ENCODE measurements at regions not wholly inside any gene's neighbourhood (a gene's known extent, or its start where the extent isn't known, plus 50 kb on each side); places are given as distances from the start of the nearest gene placed in this dataset.

DNA sequence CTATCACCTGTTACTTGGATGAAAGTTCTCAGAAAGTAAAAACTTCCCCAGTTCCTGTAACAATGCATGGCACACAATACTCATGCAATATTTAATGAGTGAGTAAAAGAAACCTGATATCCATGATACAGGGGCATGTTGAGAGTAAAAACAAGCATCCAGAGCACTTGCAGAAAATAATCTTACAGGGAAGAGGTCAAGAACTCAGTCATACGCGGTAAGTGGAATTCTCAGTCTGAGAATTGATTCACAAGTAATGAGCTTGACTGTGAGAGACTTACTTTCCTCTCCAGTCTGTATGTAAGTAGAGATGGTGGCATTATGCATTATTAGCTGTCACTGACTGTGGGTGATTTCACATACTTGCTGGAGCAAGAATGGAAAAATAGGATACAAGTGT lies 976.9 kb downstream of the BRINP3 start:
- FAIRE-seq: no peak

- FAIRE-seq: no peak
Observed at GRCh38 chr1:189510827-189511226, 966.8 kb downstream of the BRINP3 start.

- FAIRE-seq: no peak
Observed at GRCh38 chr1:189513091-189513490, 964.6 kb downstream of the BRINP3 start.

DNA sequence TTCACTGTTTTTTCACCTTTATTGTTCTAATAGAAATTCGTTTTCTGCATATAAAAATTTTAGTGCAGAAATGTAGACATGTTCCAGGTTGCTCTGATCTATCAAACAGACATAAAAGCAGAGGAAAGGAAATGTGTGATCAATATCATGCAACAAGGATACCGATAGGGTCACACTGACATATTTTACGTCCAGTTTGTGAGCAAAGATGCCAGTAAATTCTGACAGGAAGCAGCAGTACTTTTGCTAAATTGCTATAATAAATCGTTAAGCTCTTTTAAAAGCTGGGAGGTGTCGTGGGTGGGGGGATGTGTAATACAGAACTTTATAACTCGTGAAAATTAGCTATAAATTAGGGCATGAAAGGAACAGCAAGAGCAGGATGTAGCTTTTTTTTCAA lies 955.2 kb downstream of the BRINP3 start:
- no peak for FAIRE-seq

- no peak for FAIRE-seq
Observed at GRCh38 chr1:189524501-189524900, 953.2 kb downstream of the BRINP3 start.

- peak; percentile 99 for FAIRE-seq
Observed at GRCh38 chr1:189530162-189530561, 947.5 kb downstream of the BRINP3 start.

- FAIRE-seq: no peak
Observed at GRCh38 chr1:189538271-189538670, 939.4 kb downstream of the BRINP3 start.

- FAIRE-seq: no peak
Observed at GRCh38 chr1:189550498-189550897, 927.2 kb downstream of the BRINP3 start.

- no peak for FAIRE-seq
Observed at GRCh38 chr1:189563784-189564183, 913.9 kb downstream of the BRINP3 start.

DNA sequence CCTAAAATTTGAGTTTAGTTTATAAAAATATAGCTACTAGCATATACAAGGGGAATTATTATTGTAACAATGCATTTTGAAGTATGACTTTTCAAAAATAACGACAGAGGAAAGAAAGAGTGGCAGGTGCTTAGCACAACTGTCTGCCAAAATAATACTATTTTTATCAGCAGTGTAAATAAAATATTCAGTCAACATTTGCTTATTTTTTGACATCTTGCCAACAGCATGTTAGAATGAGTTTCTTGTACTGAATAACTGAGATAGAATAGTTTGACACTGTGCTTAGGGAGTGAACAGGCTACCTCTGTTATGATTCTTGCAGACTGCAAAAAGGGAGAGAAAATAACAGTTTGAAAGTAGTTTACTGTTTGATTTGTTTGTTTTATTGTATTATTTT lies 909.8 kb downstream of the BRINP3 start:
- FAIRE-seq: no peak

- FAIRE-seq: no peak
Observed at GRCh38 chr1:189596197-189596596, 881.5 kb downstream of the BRINP3 start.

DNA sequence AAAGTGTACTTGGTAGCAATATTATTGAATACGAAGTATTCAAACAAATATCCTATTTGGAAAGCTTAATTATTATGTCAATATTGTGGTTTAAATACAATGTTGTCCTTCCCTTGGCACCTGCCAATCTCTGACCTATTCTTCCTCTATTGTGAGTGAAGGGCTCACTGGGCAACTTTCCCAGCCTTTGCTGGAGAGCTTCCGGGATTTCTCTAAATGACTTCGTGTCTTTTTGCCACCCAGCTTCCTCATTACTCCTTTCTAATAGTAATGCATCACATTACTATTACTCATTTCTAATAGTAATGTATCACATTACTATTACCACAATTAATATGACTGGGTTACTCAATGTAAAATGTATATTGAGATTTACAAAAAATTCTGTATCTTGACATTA lies 880.6 kb downstream of the BRINP3 start:
- FAIRE-seq: no peak

DNA sequence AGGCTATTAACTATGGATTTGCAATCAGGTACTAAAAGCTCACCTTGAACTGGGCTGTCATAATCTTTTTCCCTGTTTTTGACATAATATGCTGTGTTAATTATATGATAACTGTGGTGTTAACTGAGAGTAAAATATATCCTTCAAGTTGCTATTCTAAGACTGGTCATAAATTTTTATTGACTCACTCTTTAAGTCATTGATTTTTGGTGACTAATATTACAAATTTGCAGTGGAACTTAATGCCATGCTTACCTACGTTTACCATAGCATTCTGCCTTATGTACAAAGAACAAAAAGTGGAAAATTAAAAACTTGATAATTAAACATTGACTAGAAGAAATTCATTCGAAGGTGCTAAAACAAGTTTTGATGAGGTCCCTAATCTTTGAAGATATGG lies 872.4 kb downstream of the BRINP3 start:
- FAIRE-seq: no peak

- FAIRE-seq: no peak
Observed at GRCh38 chr1:189606047-189606446, 871.6 kb downstream of the BRINP3 start.

GRCh38 chr1:189606795-189607476 lies 870.7 kb downstream of the BRINP3 start:
- no peak for FAIRE-seq

DNA sequence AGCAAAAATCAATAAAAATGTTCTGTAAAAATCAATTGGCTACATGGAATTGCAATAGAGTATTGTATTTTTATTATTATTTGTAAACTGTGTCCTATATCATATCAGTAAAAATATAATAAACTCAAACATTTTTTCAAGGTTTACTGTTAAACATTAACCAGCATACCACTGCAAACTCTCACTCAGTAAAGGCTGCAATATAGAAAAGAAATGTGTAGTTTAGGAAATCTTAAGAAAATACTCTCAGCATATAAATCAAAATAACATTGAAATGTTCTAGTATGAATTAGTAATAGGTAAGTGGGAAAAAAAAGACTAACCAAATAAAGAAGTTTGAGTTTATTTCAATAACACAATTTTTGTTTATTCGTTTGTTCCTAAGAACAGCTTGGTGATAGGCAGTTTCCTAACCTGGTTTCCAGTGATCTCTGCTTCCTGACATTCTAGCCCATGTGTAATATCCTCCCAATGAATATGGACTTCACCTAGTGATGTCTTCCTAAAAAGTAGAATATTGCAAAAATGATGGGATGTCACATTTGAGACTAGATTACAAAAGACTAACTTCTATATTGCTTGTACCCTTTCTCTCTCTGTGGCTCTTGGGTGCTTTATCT lies 870.1 kb downstream of the BRINP3 start:
- no peak for FAIRE-seq

GRCh38 chr1:189609167-189609566 lies 868.5 kb downstream of the BRINP3 start:
- no peak for FAIRE-seq

DNA sequence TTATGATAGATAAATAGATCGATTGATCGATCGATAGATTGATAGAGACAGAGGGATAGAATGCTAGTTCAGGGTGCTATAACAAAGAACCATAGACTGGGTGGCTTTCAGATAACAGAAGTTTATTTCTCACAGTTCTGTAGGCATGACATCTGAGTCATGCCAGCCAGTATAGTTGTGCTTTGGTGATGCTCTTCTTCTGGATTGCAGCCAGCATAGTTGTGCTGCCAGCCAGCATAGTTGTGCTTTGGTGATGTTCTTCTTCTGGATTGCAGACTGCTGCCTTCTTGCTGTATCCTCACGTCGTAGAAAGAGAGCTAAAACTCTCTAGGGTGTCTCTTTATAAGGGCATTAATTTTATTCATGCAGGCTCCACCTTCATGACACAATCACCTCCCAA lies 860.8 kb downstream of the BRINP3 start:
- FAIRE-seq: no peak

DNA sequence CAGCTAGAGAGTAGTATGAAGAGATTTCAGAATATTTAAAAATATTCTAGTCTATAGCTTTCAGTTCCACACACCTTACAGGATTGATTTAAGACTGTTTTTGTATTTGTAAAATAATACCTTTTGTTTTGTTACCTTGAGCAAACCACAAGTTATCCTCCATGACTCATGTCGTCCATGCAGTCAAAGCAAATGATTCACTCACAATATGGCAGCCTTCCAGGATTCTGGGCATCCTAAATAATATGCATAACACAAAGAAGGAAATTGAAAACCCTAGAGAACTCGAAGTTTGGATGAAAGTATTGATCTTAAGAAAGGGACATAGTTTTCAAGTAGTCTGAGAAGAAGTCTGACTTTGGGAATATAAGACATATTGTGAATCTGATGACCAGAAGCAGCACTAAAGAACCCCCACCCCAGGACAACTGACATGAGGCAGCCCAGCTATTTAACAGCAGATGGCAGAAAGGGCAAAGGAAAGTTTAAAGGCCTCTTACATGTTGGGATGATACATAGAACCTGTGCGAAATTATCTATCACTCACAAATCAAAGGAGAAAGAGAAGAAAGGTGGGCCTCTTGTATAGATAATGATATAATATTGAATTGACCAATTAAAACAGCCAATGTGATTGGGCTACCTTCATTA lies 857.9 kb downstream of the BRINP3 start:
- peak; percentile 33 for FAIRE-seq

GRCh38 chr1:189620471-189620870 lies 857.2 kb downstream of the BRINP3 start:
- no peak for FAIRE-seq

GRCh38 chr1:189623336-189623735 lies 854.3 kb downstream of the BRINP3 start:
- no peak for FAIRE-seq

DNA sequence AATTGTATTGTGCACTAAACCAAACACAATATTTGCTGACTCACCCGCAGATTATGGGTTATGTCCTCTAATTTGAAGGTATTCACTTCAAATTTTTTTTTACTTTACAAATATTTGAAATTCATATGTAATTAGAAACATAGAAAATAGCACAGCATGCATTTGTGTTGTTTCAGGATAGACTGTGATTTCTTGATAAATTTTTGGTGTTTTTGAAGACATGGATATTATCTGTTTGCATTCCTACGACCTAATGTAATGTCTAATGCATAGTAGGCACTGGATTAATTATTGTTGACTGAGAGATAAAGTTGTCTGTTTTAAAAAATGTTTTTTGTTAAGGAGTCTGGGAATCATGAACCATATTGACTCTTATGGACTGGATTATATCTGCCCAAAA lies 850.2 kb downstream of the BRINP3 start:
- no peak for FAIRE-seq

DNA sequence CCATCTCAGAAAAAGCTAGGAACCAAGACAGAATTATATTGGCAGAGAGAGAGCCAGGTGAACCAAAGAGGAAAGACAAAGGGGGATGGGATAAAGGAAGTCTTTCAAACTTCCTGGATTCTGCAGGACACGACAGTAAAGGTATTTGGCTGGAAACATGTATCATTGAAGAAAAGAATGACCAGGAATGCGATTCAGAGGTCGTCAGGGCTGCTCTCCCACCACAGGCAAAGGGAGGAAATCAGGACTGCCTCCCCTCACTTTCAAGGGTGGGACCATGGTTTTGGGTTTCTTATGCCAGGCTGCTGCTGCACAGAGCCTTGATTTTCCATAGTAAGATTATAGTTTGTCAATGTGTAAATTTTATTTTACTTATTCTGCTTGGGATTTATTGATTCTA lies 848.8 kb downstream of the BRINP3 start:
- FAIRE-seq: no peak

GRCh38 chr1:189633658-189634057 lies 844.0 kb downstream of the BRINP3 start:
- FAIRE-seq: no peak
